ENCODE measurements at regions not wholly inside any gene's neighbourhood (a gene's known extent, or its start where the extent isn't known, plus 50 kb on each side); places are given as distances from the start of the nearest gene placed in this dataset.

DNA sequence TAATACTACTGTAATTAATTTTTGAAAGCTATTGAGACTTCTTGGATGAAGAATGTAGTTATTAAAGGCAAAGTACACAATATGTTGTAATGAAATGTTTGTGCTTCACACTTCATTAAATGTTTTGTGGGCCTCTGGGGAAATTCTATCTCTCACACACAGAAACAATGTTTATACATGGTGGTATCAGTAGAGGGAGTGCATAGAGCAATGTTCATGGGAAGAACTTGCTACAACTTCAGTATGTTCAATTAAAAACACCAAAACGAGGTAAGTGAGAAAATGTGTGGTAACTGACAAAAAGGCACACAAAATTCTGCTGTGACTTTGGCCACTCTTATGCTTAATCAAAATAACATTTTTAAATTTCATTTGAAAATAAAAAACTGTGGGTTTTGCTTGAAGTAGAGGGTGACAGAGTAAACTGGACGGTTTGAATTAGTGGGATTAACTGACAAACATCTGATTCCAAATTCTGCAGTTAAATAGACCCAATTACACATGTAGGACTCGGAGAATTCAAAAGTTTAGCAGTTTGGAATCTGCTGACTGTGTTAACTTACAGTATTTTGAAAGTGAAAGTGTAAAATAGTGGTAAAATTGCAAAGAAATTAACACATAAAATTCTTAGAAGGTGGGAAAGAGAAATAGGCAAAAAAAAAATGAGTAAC is 111.4 kb upstream of the TTC29 start:
- no peak for DNase-seq

- DNase-seq = no peak
Observed at GRCh38 chr4:147057611-147058190, 112.0 kb upstream of the TTC29 start.

DNA sequence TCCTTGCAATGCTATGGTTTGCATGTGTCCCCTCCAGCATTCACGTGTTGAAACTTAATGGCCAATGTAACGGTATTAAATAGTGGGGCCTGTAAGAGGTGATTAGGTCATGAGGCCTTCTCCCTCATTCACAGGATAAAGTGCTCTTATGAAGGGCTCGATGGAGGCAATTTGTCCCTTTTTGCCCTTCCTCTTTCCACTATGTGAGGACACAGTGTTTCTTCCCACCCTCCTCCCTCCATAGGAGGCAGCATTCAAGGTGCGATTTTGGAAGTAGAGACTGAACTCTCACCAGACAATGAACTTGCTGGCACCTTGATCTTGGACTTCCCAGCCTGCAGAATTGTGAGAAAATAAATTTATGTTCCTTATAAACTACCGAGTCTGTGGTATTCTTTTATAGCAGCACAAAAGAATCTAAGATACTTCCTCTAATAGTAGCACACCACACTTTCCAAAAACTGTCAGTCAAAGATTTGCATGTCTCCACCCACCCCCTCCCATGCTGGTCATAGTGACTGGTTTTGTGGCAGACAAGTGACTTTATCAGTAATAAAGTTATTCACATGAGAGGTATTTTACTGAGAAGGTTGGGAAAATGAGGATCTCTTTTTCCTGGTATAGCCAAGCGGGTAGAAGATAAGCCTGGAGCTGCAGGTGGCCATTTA is 113.5 kb upstream of the TTC29 start:
- no peak for DNase-seq

- no peak for DNase-seq
Observed at GRCh38 chr4:147060151-147060931, 114.7 kb upstream of the TTC29 start.

- no peak for DNase-seq
Observed at GRCh38 chr4:147064856-147065255, 119.2 kb upstream of the TTC29 start.

DNA sequence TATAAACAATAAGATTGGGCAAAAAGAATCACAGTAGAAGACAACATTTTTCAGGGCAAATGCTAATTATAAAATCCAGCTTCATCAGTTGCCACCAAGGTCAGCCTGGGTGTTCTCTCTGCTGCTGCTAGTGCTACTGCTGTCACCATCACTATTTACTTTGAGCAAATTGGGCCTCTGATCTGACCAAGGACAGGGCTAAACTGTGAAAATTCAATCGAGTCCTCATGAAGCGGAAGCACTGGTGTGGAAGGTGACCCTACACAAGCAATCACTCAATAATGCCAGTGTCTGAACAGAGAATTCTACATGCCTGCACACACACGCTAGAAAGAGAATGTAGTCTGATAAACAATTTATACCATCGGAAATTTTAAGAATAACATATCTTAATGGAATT is 122.9 kb upstream of the TTC29 start:
- no peak for DNase-seq

- no peak for DNase-seq
Observed at GRCh38 chr4:147071209-147071740, 125.6 kb upstream of the TTC29 start.

GRCh38 chr4:147076179-147076578 is 130.5 kb upstream of the TTC29 start:
- DNase-seq = no peak

DNA sequence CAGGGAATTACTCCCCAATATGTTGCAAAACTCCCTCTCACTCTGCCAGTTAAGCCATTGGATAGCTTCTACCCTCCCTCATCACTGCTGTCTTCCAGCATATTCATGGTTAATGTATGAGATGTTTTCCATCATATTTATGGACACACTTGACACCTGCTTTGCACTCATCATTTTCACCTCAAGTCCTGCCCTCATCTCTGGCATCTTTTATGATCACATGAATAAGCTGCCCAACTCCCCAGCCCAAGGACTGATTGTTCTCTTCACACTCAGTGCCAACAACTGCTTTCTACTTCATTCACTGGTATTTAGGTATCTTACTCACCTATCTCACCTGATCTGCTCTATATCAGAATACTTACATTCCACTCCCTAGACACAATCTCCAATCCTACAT is 131.1 kb upstream of the TTC29 start:
- no peak for DNase-seq

DNA sequence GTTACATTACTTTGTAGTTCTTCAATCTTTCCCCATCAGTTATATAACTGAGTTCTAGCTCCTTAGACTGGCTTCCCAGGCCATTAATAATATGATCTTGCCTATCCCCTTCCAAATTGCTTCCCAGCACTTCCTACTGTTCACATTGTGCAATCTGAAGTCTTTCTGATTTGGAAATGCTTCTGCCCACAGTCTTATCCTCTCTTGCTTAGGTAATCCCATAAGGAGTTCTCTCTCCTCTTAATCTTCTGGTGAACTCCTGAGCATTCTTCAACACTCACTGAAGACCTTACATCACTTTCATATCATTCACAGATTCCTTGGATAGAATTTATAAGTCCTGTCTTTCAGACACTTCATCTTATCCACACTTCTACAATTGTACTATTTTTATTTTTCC is 132.7 kb upstream of the TTC29 start:
- no peak for DNase-seq

DNA sequence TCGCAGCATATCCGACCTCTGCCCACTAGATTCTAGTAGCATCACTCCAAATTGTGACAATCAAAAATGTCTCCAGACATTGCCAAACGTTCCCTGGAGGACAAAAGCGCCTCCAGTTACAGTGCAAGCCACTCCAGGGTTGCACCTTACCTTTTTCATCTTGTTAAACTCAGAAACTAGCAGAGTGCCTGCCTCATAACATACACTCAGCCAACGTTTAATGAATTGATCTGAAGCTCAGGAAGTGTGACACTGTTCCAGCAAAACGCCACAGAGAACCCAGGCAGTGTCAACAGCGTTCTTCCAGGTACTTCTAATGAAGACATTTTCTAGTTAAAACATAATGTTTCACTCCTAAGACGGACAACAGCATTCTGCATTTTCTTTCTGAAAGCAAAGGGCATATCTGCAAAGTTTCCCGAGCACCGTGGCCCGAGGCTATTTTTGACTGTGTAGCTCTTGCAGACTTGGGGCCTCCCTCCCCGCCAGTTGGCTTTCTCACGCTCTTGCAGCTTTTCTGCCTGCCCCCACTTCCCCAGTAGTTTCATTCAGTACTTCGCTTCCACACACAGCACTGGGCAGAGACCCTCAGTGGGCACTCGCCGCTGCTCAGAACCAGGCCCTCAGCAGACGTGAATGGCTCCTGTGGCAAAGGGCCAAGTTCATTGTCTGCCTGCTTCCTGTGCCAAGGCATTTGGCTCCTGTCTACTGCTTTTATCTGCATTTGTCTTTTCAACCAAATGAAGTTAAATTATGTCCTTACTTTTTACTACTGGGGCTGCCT is 133.4 kb upstream of the TTC29 start:
- no peak for DNase-seq

DNA sequence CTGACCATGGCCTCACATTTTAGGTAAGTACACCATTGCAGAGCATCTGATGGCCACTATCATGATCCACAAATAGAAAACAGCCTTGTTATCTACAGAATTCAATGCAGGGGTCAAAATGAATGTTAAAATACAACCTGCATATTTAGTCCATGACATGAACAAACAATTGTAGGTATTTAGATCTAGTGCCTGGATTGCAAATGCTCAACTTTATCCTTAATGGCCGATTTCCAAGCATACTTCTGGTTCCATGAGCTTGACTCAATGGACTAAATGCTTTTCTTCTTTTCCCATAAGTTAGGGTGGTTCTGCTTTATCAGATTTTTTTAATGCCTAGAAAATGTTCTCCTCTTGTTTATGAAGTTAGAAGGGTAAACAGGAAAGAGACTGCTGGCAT is 139.2 kb upstream of the TTC29 start:
- no peak for DNase-seq

- no peak for DNase-seq
Observed at GRCh38 chr4:147085781-147086180, 140.1 kb upstream of the TTC29 start.

DNA sequence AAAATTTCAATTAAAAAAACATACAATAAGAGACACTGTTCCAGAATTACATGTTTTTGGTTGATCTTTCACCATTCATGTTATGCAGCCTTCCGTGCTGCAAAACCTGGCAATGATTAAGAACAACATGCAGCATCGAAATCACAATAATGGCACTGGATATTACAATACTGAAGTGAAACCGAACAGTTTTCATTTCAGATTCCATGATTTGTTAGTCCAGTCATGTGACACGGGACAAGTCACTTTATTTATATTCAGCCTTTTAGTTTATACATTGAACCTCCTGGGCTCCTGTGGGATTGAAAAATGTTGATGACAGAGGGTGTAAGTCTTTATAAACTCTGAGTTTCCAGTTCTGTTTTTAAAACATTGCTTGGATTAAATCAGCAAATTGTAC is 142.5 kb upstream of the TTC29 start:
- DNase-seq = no peak

DNA sequence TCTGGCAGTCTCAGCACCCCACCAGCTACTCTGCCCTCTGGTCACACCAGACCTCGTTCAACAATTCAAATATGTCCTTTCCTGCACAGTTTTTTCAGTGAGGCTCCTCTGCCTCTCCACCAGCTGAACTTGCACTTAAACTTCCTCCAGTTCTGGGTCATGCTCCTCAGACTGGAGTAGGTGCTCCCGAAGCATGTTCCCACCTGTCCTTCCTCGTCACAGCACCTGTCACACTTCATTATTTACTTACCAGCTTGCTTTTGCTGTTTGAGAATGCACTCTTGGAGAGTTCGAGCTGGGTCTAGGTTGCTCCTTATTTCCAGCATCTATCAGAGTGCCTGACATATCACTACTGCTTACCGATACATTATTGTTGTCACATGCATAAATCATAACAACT is 144.8 kb upstream of the TTC29 start:
- no peak for DNase-seq

- DNase-seq = no peak
Observed at GRCh38 chr4:147093206-147093605, 147.5 kb upstream of the TTC29 start.

GRCh38 chr4:147094238-147094637 is 148.6 kb upstream of the TTC29 start:
- no peak for DNase-seq

DNA sequence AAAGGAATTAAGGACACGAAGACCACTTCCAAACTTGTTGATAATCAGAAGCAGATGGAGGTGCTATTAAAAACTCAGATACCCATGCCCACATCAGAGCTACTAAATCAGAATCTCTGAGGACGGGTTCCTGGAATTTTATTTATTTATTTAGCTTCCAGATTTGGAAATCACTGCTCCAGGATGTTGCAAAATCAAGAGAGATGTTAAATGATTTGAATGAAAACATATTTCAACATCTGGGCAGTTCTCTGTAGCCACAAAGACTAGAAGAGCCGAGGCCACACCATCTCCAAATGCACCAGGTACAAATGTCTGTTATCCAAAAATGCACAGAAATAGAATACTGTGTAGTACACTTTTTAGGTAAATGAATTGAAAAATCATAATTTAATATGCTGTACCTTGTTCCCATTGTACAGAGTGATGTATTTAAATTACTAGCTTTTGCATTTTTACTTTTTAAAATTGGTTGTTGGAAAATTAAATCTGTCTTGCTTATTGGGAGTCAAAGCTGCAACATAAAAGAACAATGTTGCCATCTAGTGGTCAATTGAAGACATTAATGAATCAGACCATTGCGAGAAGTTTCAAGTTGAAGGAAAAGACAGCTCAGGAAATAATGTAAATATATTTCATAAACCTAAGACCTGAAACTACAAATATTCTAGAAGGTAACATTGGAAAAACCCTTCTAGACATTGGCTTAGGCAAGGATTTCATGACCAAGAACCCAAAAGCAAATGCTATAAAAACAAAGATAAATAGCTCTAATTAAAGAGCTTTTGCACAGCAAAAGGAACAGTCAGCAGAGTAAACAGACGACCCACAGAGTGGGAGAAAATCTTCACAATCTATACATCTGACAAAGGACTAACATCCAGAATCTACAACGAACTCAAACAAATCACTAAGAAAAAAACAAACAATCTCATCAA is 151.3 kb upstream of the TTC29 start:
- no peak for DNase-seq

DNA sequence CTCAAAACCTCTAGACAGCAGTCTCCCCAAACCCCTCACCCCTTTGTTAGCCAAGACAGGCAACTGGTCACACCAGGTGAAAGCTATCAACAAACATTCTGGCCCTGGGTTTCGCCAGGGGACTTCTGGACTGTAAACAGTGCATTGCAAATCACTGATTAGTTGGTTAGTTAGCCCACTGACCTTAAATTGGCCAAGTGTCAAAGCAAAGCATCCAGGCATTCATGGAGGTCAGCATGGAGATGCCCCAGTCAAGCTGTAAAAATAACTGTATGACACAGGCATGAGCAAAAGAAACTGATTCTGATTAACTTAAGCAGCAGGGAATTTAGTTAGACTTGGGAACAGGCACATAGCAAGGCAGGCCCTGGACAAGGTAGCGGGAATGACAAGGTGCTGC is 156.0 kb upstream of the TTC29 start:
- DNase-seq = no peak

DNA sequence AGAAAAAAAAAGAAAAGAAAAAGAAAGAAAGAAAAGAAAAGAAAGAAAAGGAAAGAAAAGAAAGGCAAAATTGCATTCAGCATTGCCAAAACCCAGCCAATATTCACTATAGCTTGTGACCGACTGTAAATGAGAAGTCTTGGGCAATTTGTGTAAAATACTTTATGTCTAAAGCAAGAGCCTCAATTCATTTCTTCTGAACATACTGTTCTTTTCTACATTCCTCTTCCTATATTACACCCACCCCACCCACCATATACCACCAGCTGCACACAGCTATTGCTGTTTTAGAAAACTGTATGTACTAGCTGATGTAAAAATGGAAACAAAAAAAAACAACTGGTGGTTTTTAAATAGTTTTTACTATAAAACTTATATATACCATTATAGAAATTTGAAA is 156.9 kb upstream of the TTC29 start:
- DNase-seq = no peak

- no peak for DNase-seq
Observed at GRCh38 chr4:147103403-147103946, 157.8 kb upstream of the TTC29 start.

Measured in NCI-H187 treated with DMSO at 0.1 percent for 48 hours (cell line).